ENCODE measurements at regions not wholly inside any gene's neighbourhood (a gene's known extent, or its start where the extent isn't known, plus 50 kb on each side); places are given as distances from the start of the nearest gene placed in this dataset.

GRCh38 chr9:126232461-126232860 lies 94.2 kb upstream of the MVB12B start:
- H3K4me3 ChIP-seq (ENCODE audit: control insufficient read depth in 2 of 3, extremely low read depth in 1 of 3, insufficient read depth in 2 of 3, low read depth in 1 of 3, low read length in 3 of 3), result no peak overlapping the region
- H3K4me2 ChIP-seq (ENCODE audit: control insufficient read depth, extremely low read depth, insufficient read depth, low read depth, low read length), result no peak overlapping the region
- TF ChIP-seq EZH2 (IDR thresholded peaks at IDR 0.05; ENCODE audit: low read length) (no peak), CTCF (optimal IDR thresholded peaks at IDR 0.05 in 1 of 3, IDR thresholded peaks at IDR 0.05 in 1 of 3, conservative IDR thresholded peaks at IDR 0.05 in 1 of 3; ENCODE audit: extremely low read depth in 1 of 3, insufficient read depth in 2 of 3, low read length in 3 of 3) (no peak)
- no peaks in the 10 kb centered on the region for H3K9me1 ChIP-seq (ENCODE audit: control insufficient read depth, extremely low read depth, insufficient read depth, low read length)
- H3K79me2 ChIP-seq (ENCODE audit: control insufficient read depth, insufficient read depth, low read length), result no peaks in the 10 kb centered on the region
- no peaks in the 10 kb centered on the region for H4K20me1 ChIP-seq (ENCODE audit: control insufficient read depth, extremely low read depth, insufficient read depth, low read length)
- H3K9ac ChIP-seq (ENCODE audit: control insufficient read depth, extremely low read depth, insufficient read depth, low read length), result no peak overlapping the region
- no peaks in the 10 kb centered on the region for H3K36me3 ChIP-seq (ENCODE audit: control insufficient read depth in 2 of 2, extremely low read depth in 1 of 2, insufficient read depth in 2 of 2, low read length in 2 of 2)
- peaks cover 6% of the 10 kb centered on the region for H3K27me3 ChIP-seq (ENCODE audit: control insufficient read depth, extremely low read depth, insufficient read depth, low read length)
- H3K27ac ChIP-seq (ENCODE audit: control insufficient read depth, insufficient read depth, low read length), result no peak overlapping the region
- no peak for FAIRE-seq
- H3K9me3 ChIP-seq (ENCODE audit: control insufficient read depth, low read depth, low read length), result no peaks in the 10 kb centered on the region
- dilution Hi-C loops (cut with MboI; ENCODE audit: extremely low pct_ligation_motif_present, low sequenced_read_pairs), result no loop called here
- no peak for DNase-seq (ENCODE audit: low read depth, low spot score)
- no peak overlapping the region for H2AFZ ChIP-seq (ENCODE audit: control insufficient read depth, low read length)
- no peaks in the 10 kb centered on the region for H3K4me1 ChIP-seq (ENCODE audit: control insufficient read depth, extremely low read depth, insufficient read depth, low read length)

- H3K4me3 ChIP-seq (ENCODE audit: control insufficient read depth in 2 of 3, extremely low read depth in 1 of 3, insufficient read depth in 2 of 3, low read depth in 1 of 3, low read length in 3 of 3), result no peak overlapping the region
- TF ChIP-seq EZH2 (IDR thresholded peaks at IDR 0.05; ENCODE audit: low read length), result no peak
- no peak for TF ChIP-seq CTCF (optimal IDR thresholded peaks at IDR 0.05 in 1 of 3, IDR thresholded peaks at IDR 0.05 in 1 of 3, conservative IDR thresholded peaks at IDR 0.05 in 1 of 3; ENCODE audit: extremely low read depth in 1 of 3, insufficient read depth in 2 of 3, low read length in 3 of 3)
- H3K36me3 ChIP-seq (ENCODE audit: control insufficient read depth in 2 of 2, extremely low read depth in 1 of 2, insufficient read depth in 2 of 2, low read length in 2 of 2), result no peaks in the 10 kb centered on the region
- no peak overlapping the region for H3K4me2 ChIP-seq (ENCODE audit: control insufficient read depth, extremely low read depth, insufficient read depth, low read depth, low read length)
- DNase-seq (ENCODE audit: low read depth, low spot score) (no peak), FAIRE-seq (no peak)
- no peak overlapping the region for H3K9ac ChIP-seq (ENCODE audit: control insufficient read depth, extremely low read depth, insufficient read depth, low read length)
- H3K27me3 ChIP-seq (ENCODE audit: control insufficient read depth, extremely low read depth, insufficient read depth, low read length), result peaks cover 3% of the 10 kb centered on the region
- H3K27ac ChIP-seq (ENCODE audit: control insufficient read depth, insufficient read depth, low read length), result no peak overlapping the region
- H2AFZ ChIP-seq (ENCODE audit: control insufficient read depth, low read length), result no peak overlapping the region
- no peaks in the 10 kb centered on the region for H4K20me1 ChIP-seq (ENCODE audit: control insufficient read depth, extremely low read depth, insufficient read depth, low read length)
- no peaks in the 10 kb centered on the region for H3K79me2 ChIP-seq (ENCODE audit: control insufficient read depth, insufficient read depth, low read length)
- dilution Hi-C loops (cut with MboI; ENCODE audit: extremely low pct_ligation_motif_present, low sequenced_read_pairs), result no loop called here
- no peaks in the 10 kb centered on the region for H3K9me3 ChIP-seq (ENCODE audit: control insufficient read depth, low read depth, low read length)
- no peaks in the 10 kb centered on the region for H3K4me1 ChIP-seq (ENCODE audit: control insufficient read depth, extremely low read depth, insufficient read depth, low read length)
- H3K9me1 ChIP-seq (ENCODE audit: control insufficient read depth, extremely low read depth, insufficient read depth, low read length), result no peaks in the 10 kb centered on the region
Measured at GRCh38 chr9:126233175-126233574, 93.5 kb upstream of the MVB12B start.
